K562 (cell line): ENCODE measurements at regions not wholly inside any gene's neighbourhood (a gene's known extent, or its start where the extent isn't known, plus 50 kb on each side); places are given as distances from the start of the nearest gene placed in this dataset.

ENCODE experiments used
- CTCF ChIP-seq, 3 experiments: IDR thresholded peaks in 2 of 3; conservative IDR thresholded peaks in 1 of 3; 2 replicates each; pipeline ENCODE4 v1.5.1; 2011 to 2012; ENCODE audit warnings: low read length in 3 of 3, mild to moderate bottlenecking in 3 of 3, control low read depth in 2 of 3, improper control_type of control experiment in 1 of 3, inconsistent platforms in 1 of 3, low read depth in 1 of 3, mixed read lengths in 1 of 3, moderate library complexity in 1 of 3; ENCODE audit not compliant: insufficient read depth in 2 of 3
- EZH2 ChIP-seq: IDR thresholded peaks from 2 replicates; pipeline ENCODE4 v1.6.1; 2012; ENCODE audit warnings: low read depth, mild to moderate bottlenecking, inconsistent platforms, low read length, borderline replicate concordance
- MBD1 ChIP-seq: fragments of 250-450 bp; sonication (Bioruptor Pico); IDR thresholded peaks from 2 replicates; pipeline ENCODE4 v1.8.0; 2022; ENCODE audit warnings: inconsistent platforms
- OTX1 ChIP-seq: fragments of 450-650 bp; formaldehyde crosslinking; IDR thresholded peaks from 2 replicates; pipeline ENCODE4 v1.4.0; 2022; ENCODE audit warnings: mild to moderate bottlenecking
- PHF20 ChIP-seq: fragments of 450-650 bp; IDR thresholded peaks from 2 replicates; pipeline ENCODE4 v1.6.1; 2018; ENCODE audit not compliant: partially characterized antibody
- POLR2AphosphoS5 ChIP-seq: IDR thresholded peaks from 2 replicates; pipeline ENCODE4 v1.6.1; 2011; ENCODE audit warnings: mild to moderate bottlenecking, low read depth, low read length, moderate library complexity; ENCODE audit not compliant: control insufficient read depth, insufficient read depth
- PTTG1 ChIP-seq: fragments of 450-650 bp; IDR thresholded peaks from 2 replicates; pipeline ENCODE4 v1.6.1; 2016; ENCODE audit warnings: low read depth, mild to moderate bottlenecking, missing genetic modification characterization, missing compliant biosample characterization
- REST ChIP-seq, 2 experiments: fragments of 450-650 bp; formaldehyde crosslinking in 1 of 2; IDR thresholded peaks; 2 replicates each; pipeline versions ENCODE4 v1.4.0 to v1.6.1; 2014 to 2020; ENCODE audit warnings: mild to moderate bottlenecking in 2 of 2, borderline replicate concordance in 1 of 2, low read depth in 1 of 2
- SP1 ChIP-seq: sonication (generic); formaldehyde crosslinking; IDR thresholded peaks from 2 replicates; pipeline ENCODE4 v1.8.1; 2022; ENCODE audit warnings: mild to moderate bottlenecking, missing genetic modification reagents
- SRF ChIP-seq, 2 experiments: fragments of 250-450, 450-650 bp in 1 of 2; sonication (Bioruptor Pico) in 1 of 2; sonication (generic) in 1 of 2; formaldehyde crosslinking; IDR thresholded peaks; 2 replicates each; pipeline versions ENCODE4 v1.5.0 to v1.5.1; 2020 to 2022; ENCODE audit warnings: mild to moderate bottlenecking in 1 of 2, missing genetic modification reagents in 1 of 2
- TAF1 ChIP-seq: IDR thresholded peaks from 2 replicates; pipeline ENCODE4 v1.6.1; 2011; ENCODE audit warnings: mild to moderate bottlenecking, low read length, moderate library complexity; ENCODE audit not compliant: insufficient read depth, control insufficient read depth, severe bottlenecking; ENCODE audit errors: extremely low read depth
- TCF7 ChIP-seq: sonication (generic); IDR thresholded peaks from 2 replicates; pipeline ENCODE4 v1.6.1; 2016; ENCODE audit warnings: antibody characterized with exemption, borderline replicate concordance
- ZNF778 ChIP-seq: fragments of 450-650 bp; formaldehyde crosslinking; IDR thresholded peaks from 2 replicates; pipeline ENCODE4 v1.4.0; 2020; ENCODE audit warnings: mild to moderate bottlenecking, moderate library complexity

GRCh38 chr2:36125702-36126101 is 229.9 kb upstream of the CRIM1 start:
- no peak for TF ChIP-seq PHF20
- TF ChIP-seq TCF7 = no peak
- TF ChIP-seq SP1 (CRISPR knock-in tag) = no peak
- no peak for TF ChIP-seq EZH2
- TF ChIP-seq SRF (CRISPR knock-in tag; IDR thresholded peaks at IDR 0.05) = no peak
- no peak for TF ChIP-seq OTX1 (CRISPR knock-in tag)
- no peak for TF ChIP-seq MBD1 (CRISPR knock-in tag)
- no peak for TF ChIP-seq PTTG1 (tag)
- TF ChIP-seq ZNF778 = no peak
- no peak for TF ChIP-seq CTCF (IDR thresholded peaks at IDR 0.05 in 2 of 3, conservative IDR thresholded peaks at IDR 0.05 in 1 of 3; ENCODE audit: insufficient read depth in 2 of 3, low read depth in 1 of 3, low read length in 3 of 3)
- no peak for TF ChIP-seq REST (IDR thresholded peaks at IDR 0.05; ENCODE audit: borderline replicate concordance)
- no peak for TF ChIP-seq REST (CRISPR knock-in tag; IDR thresholded peaks at IDR 0.05; ENCODE audit: low read depth)
- TF ChIP-seq TAF1 = no peak
- no peak for TF ChIP-seq POLR2AphosphoS5
